Smooth muscle cell (in vitro differentiated cells): ENCODE measurements at regions not wholly inside any gene's neighbourhood (a gene's known extent, or its start where the extent isn't known, plus 50 kb on each side); places are given as distances from the start of the nearest gene placed in this dataset.
"Not testable (repeated sequence)": the region's sequence is repeated elsewhere in the genome, so short reads cannot be mapped to it uniquely, and the experiment has no call there.

Experiments
- DNase-seq: peaks from one replicate; lab custom pipeline; 2025; ENCODE audit not compliant: unreplicated experiment; lab: John Stamatoyannopoulos, UW
- H2AFZ ChIP-seq: fragments of 200-600 bp; sonication (generic); 2 replicates; pipeline ENCODE4 v1.6.0; 2016; ENCODE audit warnings: antibody characterized with exemption, low read depth, mild to moderate bottlenecking
- H3F3A ChIP-seq: fragments of 200-600 bp; sonication (generic); 2 replicates; pipeline ENCODE4 v1.6.0; 2017; ENCODE audit warnings: antibody characterized with exemption, low read depth
- H3K27ac ChIP-seq: fragments of 200-600 bp; sonication (generic); 2 replicates; pipeline ENCODE4 v1.5.1; 2016; ENCODE audit warnings: low read depth, mild to moderate bottlenecking
- H3K27me3 ChIP-seq: fragments of 200-600 bp; sonication (generic); 2 replicates; pipeline ENCODE4 v1.6.1; 2016; ENCODE audit warnings: low read depth, mild to moderate bottlenecking
- H3K36me3 ChIP-seq: fragments of 200-600 bp; sonication (generic); 2 replicates; pipeline ENCODE4 v1.5.1; 2016; ENCODE audit warnings: low read depth
- H3K4me1 ChIP-seq: fragments of 200-600 bp; sonication (generic); 2 replicates; pipeline ENCODE4 v1.5.1; 2016; ENCODE audit warnings: low read depth
- H3K4me2 ChIP-seq: fragments of 200-600 bp; sonication (generic); 2 replicates; pipeline ENCODE4 v1.6.0; 2016; ENCODE audit warnings: mild to moderate bottlenecking
- H3K4me3 ChIP-seq: fragments of 200-600 bp; sonication (generic); 2 replicates; pipeline ENCODE4 v1.5.1; 2016; ENCODE audit warnings: mild to moderate bottlenecking
- H3K79me2 ChIP-seq: fragments of 200-600 bp; sonication (generic); 2 replicates; pipeline ENCODE4 v1.6.0; 2016; ENCODE audit warnings: low read depth, mild to moderate bottlenecking
- H3K9ac ChIP-seq: fragments of 200-600 bp; sonication (generic); 2 replicates; pipeline ENCODE4 v1.6.0; 2016; ENCODE audit warnings: low read depth
- H3K9me3 ChIP-seq: fragments of 200-600 bp; sonication (generic); replicated peaks from 2 replicates; pipeline ENCODE4 v1.5.1; 2016; ENCODE audit warnings: low read depth
- H4K20me1 ChIP-seq: fragments of 200-600 bp; sonication (generic); 2 replicates; pipeline ENCODE4 v1.6.0; 2016; ENCODE audit warnings: low read depth
- WGBS: methylation state at CpG from one replicate; pipeline ENCODE4 v1.1.7; 2016; ENCODE audit warnings: low lambda C conversion rate; 5-methylcytosine and 5-hydroxymethylcytosine counted together
- TF ChIP-seq, protein P1 (sequence below): fragments of 200-600 bp; sonication (generic); IDR thresholded peaks from 2 replicates; pipeline ENCODE4 v1.5.1; 2017; ENCODE audit warnings: borderline replicate concordance, mild to moderate bottlenecking, antibody characterized with exemption; ENCODE audit not compliant: insufficient read depth, poor library complexity, severe bottlenecking

- Histone ChIP-seq H3K9ac (no peak overlapping the region), H3K4me2 (no peak overlapping the region), H2AFZ (no peak overlapping the region), H3K27me3 (no peaks in the 10 kb centered on the region), H3K4me1 (no peaks in the 10 kb centered on the region), H3K4me3 (no peak overlapping the region), H3K9me3 (no peaks in the 10 kb centered on the region), H3F3A (no peaks in the 10 kb centered on the region), H4K20me1 (no peaks in the 10 kb centered on the region), H3K36me3 (no peaks in the 10 kb centered on the region), H3K27ac (no peak overlapping the region), H3K79me2 (no peaks in the 10 kb centered on the region)
- WGBS: 91% methylated on average over 4 of the region's 4 CpGs
- TF ChIP-seq, protein P1, sequence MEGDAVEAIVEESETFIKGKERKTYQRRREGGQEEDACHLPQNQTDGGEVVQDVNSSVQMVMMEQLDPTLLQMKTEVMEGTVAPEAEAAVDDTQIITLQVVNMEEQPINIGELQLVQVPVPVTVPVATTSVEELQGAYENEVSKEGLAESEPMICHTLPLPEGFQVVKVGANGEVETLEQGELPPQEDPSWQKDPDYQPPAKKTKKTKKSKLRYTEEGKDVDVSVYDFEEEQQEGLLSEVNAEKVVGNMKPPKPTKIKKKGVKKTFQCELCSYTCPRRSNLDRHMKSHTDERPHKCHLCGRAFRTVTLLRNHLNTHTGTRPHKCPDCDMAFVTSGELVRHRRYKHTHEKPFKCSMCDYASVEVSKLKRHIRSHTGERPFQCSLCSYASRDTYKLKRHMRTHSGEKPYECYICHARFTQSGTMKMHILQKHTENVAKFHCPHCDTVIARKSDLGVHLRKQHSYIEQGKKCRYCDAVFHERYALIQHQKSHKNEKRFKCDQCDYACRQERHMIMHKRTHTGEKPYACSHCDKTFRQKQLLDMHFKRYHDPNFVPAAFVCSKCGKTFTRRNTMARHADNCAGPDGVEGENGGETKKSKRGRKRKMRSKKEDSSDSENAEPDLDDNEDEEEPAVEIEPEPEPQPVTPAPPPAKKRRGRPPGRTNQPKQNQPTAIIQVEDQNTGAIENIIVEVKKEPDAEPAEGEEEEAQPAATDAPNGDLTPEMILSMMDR: no peak
- no peak for DNase-seq
These were observed 1629.2 kb downstream of the CDH8 start for GRCh38 chr16:60407034-60407433.

DNA sequence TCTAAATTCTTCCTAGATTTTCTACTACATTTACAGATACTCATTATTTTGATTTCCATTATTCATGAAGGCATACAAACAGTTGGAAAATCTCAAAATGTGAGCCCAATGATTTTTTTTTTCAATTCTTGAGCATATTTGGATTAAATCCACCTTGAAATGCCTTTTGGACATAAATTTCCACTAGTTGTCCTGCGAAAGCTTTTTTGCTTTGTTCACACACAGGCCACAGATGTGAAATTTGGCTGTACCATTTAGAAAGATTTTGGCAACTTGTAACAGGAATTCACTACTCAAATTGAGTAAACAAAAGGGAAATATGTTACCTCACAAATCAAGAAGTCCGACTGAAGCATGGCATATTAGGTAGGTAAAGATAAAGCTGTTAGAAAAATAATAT, 1631.0 kb downstream of the CDH8 start:
- Histone ChIP-seq H3K4me1 (no peaks in the 10 kb centered on the region), H3K79me2 (no peaks in the 10 kb centered on the region)
- TF ChIP-seq, protein P1: no peak

DNA sequence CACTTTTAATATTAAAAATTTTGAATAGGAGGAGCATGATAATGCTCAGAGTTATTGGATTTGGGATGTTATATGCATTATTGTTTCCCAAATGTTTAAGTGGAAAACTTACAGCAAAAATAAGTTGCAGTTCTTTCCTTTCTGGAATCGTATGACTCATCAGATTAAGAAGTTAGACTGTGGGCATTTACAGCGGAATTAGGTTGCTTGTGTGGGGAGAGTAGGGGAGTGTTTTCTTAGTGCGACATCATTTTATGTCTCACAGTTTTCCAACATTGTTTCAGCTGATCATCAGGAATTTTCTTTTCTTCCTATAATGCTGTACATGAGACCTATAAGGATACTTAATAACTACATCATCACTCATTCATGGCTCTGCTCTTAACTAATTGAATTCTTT, 1631.8 kb downstream of the CDH8 start:
- H3K9ac ChIP-seq: no peak overlapping the region
- no peaks in the 10 kb centered on the region for H3F3A ChIP-seq
- H3K4me3 ChIP-seq: no peak overlapping the region
- peak overlapping the region; percentile 37 for H3K27ac ChIP-seq
- WGBS: 19% methylated on average over 3 of the region's 3 CpGs
- no peaks in the 10 kb centered on the region for H3K4me1 ChIP-seq
- H2AFZ ChIP-seq: peak overlapping the region; percentile 22
- H3K36me3 ChIP-seq: no peaks in the 10 kb centered on the region
- H3K4me2 ChIP-seq: peak overlapping the region; percentile 55
- H3K79me2 ChIP-seq: no peaks in the 10 kb centered on the region
- no peaks in the 10 kb centered on the region for H3K27me3 ChIP-seq
- no peaks in the 10 kb centered on the region for H3K9me3 ChIP-seq
- no peak for DNase-seq
- no peaks in the 10 kb centered on the region for H4K20me1 ChIP-seq
- TF ChIP-seq, protein P1: no peak

More for the DNA sequence above, 1631.0 kb downstream of the CDH8 start:
- Histone ChIP-seq H2AFZ (no peak overlapping the region), H3K27me3 (no peaks in the 10 kb centered on the region), H3K9ac (no peak overlapping the region), H3K4me2 (no peak overlapping the region), H3K36me3 (no peaks in the 10 kb centered on the region), H3K27ac (peak overlapping the region; percentile 37), H3K9me3 (no peaks in the 10 kb centered on the region), H3K4me3 (no peak overlapping the region), H4K20me1 (no peaks in the 10 kb centered on the region), H3F3A (no peaks in the 10 kb centered on the region)
- DNase-seq: no peak
- 90% methylated on average over 2 of the region's 2 CpGs for WGBS

DNA sequence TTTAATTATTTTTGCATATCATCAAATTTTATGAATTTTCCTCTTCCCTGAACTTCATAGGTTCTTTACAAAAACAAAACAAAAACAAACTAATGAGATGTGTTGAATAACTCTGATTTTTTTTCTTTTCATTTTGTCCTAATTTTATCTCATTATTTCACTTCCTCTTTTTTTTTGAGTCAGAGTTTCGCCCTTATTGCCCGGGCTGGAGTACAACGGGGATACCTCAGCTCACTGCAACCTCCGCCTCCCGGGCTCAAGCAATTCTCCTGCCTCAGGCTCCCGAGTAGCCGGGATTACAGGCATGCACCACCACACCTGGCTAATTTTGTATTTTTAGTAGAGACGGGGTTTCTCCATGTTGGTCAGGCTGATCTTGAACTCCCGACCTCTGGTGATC, 1633.3 kb downstream of the CDH8 start:
- H4K20me1 ChIP-seq: not testable (repeated sequence)

More for the DNA sequence above, 1633.3 kb downstream of the CDH8 start:
- H2AFZ ChIP-seq, H3K27me3 ChIP-seq, H3K9ac ChIP-seq, H3K9me3 ChIP-seq, H3K36me3 ChIP-seq, H3K27ac ChIP-seq, H3F3A ChIP-seq, H3K4me1 ChIP-seq, DNase-seq, H3K4me3 ChIP-seq, H3K4me2 ChIP-seq, H3K79me2 ChIP-seq: not testable (repeated sequence)
- 91% methylated on average over 9 of the region's 9 CpGs for WGBS
